Muscle of leg (tissue), 3 donors: ENCODE measurements at regions not wholly inside any gene's neighbourhood (a gene's known extent, or its start where the extent isn't known, plus 50 kb on each side); places are given as distances from the start of the nearest gene placed in this dataset.

ENCODE experiments used
- DNase-seq: peaks from one replicate; pipeline ENCODE4 v3.0.0; 2013
- H3K27ac ChIP-seq: one replicate; pipeline ENCODE4 v1.5.1; 2013; ENCODE audit warnings: mild to moderate bottlenecking, low read length, control low read depth
- H3K27me3 ChIP-seq: one replicate; pipeline ENCODE4 v1.6.1; 2013; ENCODE audit warnings: low read length; ENCODE audit not compliant: control insufficient read depth, insufficient read depth
- H3K36me3 ChIP-seq: one replicate; pipeline ENCODE4 v1.6.1; 2013; ENCODE audit warnings: low read length; ENCODE audit not compliant: control insufficient read depth, insufficient read depth
- H3K4me1 ChIP-seq: one replicate; pipeline ENCODE4 v1.6.1; 2013; ENCODE audit warnings: low read length; ENCODE audit not compliant: control insufficient read depth, insufficient read depth
- H3K4me3 ChIP-seq: one replicate; pipeline ENCODE4 v1.5.1; 2013; ENCODE audit warnings: low read length, control low read depth
- H3K9me3 ChIP-seq: replicated peaks from 2 replicates; pipeline ENCODE4 v1.6.1; 2013; ENCODE audit warnings: low read depth, low read length; ENCODE audit not compliant: control insufficient read depth
- WGBS: methylation state at CpG from one replicate; pipeline ENCODE4 v1.1.5; 2013; ENCODE audit warnings: missing lambda C conversion rate; ENCODE audit not compliant: insufficient coverage; 5-methylcytosine and 5-hydroxymethylcytosine counted together

- DNase-seq = no peak
- Histone ChIP-seq H3K36me3 (no peaks in the 10 kb centered on the region), H3K4me1 (peaks cover 5% of the 10 kb centered on the region), H3K27ac (peak overlapping the region; percentile 82), H3K4me3 (no peak overlapping the region), H3K27me3 (no peaks in the 10 kb centered on the region), H3K9me3 (no peaks in the 10 kb centered on the region)
- WGBS = 77% methylated on average over 2 of the region's 6 CpGs
Measured at GRCh38 chr5:98105681-98106080, 667.8 kb upstream of the RGMB start.

DNA sequence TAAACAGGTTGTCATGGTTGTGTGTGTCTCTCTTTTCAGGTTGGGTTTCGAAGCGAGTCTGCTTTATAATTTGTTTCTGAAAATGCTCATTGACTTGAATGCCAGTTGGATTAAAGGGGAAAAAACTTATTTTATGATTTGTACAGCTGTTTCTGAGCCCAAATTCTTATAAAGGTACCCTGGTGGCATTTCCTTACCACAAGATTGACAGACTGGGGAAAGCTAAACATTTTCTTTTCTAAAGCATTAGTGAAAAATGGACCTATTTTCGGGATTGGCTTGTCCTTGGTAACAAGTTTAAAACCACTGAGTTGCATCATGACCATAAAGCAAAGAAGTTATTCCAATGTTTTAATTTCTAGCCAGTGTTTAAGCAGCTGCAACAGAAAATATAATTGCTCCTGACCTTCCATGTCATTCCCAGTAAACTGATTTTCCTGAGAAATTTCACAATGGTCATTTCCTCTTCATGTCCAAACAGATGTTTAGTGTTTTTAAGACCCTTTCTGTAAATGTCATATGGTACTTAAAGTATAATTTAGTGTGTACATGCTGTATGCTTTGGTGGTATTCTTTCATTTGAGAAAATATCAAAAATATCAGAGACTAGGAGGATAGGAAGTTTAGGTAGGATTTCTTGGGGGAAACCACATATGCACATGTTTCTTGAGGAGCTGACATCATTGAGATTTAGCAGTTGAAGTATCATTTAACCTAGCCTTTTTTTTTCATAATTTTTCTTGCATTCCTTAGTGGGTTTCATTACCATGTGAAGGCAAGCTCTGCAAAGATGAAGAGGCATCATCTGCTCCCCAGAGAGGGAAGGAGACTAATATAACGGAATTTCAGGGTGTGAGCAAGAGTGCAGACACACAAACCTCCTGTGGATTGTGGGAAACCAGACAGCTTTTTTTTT lies 667.1 kb upstream of the RGMB start:
- Histone ChIP-seq H3K27ac (peak overlapping the region; percentile 82), H3K4me3 (no peak overlapping the region), H3K4me1 (peaks cover 5% of the 10 kb centered on the region), H3K36me3 (no peaks in the 10 kb centered on the region), H3K27me3 (no peaks in the 10 kb centered on the region), H3K9me3 (no peaks in the 10 kb centered on the region)
- WGBS = no CpG with 5 or more reads among the region's 4 CpGs
- DNase-seq = peak; percentile 90

GRCh38 chr5:98108497-98108896 lies 665.0 kb upstream of the RGMB start:
- no peaks in the 10 kb centered on the region for H3K9me3 ChIP-seq
- peak; percentile 64 for DNase-seq
- H3K27me3 ChIP-seq = no peaks in the 10 kb centered on the region
- H3K36me3 ChIP-seq = no peaks in the 10 kb centered on the region
- no peak overlapping the region for H3K4me3 ChIP-seq
- peaks cover 5% of the 10 kb centered on the region for H3K4me1 ChIP-seq
- WGBS = no CpG with 5 or more reads among the region's 1 CpG
- peak overlapping the region; percentile 43 for H3K27ac ChIP-seq

DNA sequence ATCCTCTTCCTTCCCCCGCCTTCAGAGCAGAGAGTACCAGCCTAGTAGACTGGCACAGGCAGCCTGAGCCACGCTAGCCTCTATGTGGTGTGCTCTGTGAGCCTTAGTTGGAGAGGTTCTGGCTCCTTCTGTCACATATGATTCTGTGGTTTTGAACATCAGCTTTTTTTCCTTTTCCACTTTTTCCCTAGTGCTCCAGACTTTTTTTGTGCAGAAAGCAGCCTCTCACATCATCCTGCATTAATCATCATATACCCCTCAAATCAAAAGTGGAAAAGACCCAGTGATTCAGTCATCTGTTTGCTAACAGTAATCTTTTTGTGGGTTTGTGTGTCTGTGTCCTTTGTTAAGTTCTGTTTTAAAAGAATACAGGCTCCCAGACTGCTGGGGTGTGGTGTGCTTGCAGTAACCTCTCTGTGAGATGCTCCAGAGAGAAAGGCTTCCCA lies 663.9 kb upstream of the RGMB start:
- Histone ChIP-seq H3K4me3 (no peak overlapping the region), H3K27ac (peak overlapping the region; percentile 23), H3K27me3 (no peaks in the 10 kb centered on the region), H3K9me3 (no peaks in the 10 kb centered on the region), H3K4me1 (peaks cover 5% of the 10 kb centered on the region), H3K36me3 (no peaks in the 10 kb centered on the region)
- WGBS = no CpG with 5 or more reads among the region's 2 CpGs
- DNase-seq = peak; percentile 52

DNA sequence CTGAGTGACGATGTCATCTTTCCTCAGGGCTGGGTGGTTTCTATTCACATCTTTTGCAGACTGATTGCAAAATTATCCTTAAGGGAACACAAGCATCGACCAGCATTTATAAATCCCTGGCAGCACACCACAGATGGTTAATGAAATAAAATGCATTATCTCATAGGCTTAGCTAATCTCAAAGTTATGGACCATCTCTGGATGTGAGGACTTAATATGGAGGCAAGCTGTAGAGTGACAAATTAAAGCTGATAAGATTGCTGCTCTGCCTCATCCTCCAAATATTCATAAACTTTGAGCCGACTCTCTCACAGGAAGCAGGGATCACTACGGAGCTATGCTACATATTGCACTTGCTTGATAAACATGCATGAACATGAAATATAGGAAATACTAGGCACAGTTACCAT lies 663.2 kb upstream of the RGMB start:
- peaks cover 5% of the 10 kb centered on the region for H3K4me1 ChIP-seq
- no peak overlapping the region for H3K27ac ChIP-seq
- H3K4me3 ChIP-seq = no peak overlapping the region
- peak; percentile 78 for DNase-seq
- H3K27me3 ChIP-seq = no peaks in the 10 kb centered on the region
- no peaks in the 10 kb centered on the region for H3K36me3 ChIP-seq
- WGBS = no CpG with 5 or more reads among the region's 4 CpGs
- no peaks in the 10 kb centered on the region for H3K9me3 ChIP-seq

GRCh38 chr5:98110791-98111190 lies 662.7 kb upstream of the RGMB start:
- no peaks in the 10 kb centered on the region for H3K27me3 ChIP-seq
- H3K9me3 ChIP-seq = no peaks in the 10 kb centered on the region
- H3K27ac ChIP-seq = no peak overlapping the region
- peaks cover 5% of the 10 kb centered on the region for H3K4me1 ChIP-seq
- no peak overlapping the region for H3K4me3 ChIP-seq
- no CpG with 5 or more reads among the region's 4 CpGs for WGBS
- no peaks in the 10 kb centered on the region for H3K36me3 ChIP-seq
- DNase-seq = no peak

- no peaks in the 10 kb centered on the region for H3K36me3 ChIP-seq
- no peak overlapping the region for H3K4me3 ChIP-seq
- no peaks in the 10 kb centered on the region for H3K9me3 ChIP-seq
- peaks cover 4% of the 10 kb centered on the region for H3K4me1 ChIP-seq
- H3K27me3 ChIP-seq = no peaks in the 10 kb centered on the region
- no peak for DNase-seq
- no peak overlapping the region for H3K27ac ChIP-seq
Measured at GRCh38 chr5:98111686-98112085, 661.8 kb upstream of the RGMB start.

DNA sequence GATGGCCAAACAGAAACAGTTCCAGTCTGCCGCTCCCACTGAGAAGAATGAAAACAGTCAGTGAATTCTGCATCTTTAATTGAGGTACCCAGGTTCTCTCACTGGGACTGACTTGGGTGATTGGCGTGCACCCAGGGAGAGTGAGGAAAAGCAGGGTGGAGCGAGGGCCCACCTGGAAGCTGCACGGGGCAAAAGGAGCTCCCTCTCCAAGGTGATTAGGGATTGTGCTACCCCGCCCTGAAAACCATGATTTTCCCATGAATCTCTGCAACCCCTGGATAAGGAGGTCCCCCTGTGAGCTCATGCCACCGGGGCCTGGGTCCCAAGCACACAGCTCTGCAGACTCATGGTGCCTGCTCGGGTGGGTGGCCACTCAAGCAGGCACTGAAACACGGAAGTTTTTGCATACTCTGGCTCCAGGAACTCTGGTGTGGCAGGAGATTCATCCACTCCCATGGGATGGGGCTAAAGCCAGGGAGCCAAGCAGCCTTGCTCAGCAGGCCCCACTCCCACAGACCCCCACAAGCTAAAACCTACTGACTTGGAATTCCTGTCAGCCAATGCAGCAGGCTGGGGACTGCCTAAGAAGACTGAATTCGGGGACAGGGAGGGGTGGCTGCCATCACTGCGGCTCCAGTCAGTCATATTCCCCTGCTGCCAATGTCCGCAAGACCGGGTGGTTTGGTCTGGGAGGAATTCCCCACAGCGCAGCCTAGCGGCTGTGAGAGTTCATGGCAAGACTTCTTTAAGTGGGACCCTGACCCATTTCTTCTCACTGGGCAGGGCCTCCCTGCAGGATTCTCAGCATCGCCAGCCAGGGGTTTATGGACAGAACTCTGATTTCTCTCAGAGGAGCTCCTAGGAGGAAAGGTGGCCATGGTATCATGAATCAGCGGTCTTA lies 652.2 kb upstream of the RGMB start:
- no peak for DNase-seq
- Histone ChIP-seq H3K27me3 (no peaks in the 10 kb centered on the region), H3K27ac (no peak overlapping the region), H3K4me3 (no peak overlapping the region), H3K9me3 (no peaks in the 10 kb centered on the region), H3K4me1 (no peaks in the 10 kb centered on the region), H3K36me3 (no peaks in the 10 kb centered on the region)
- 85% methylated on average over 15 of the region's 16 CpGs for WGBS

GRCh38 chr5:98128271-98128670 lies 645.2 kb upstream of the RGMB start:
- DNase-seq = peak; percentile 18

GRCh38 chr5:98128846-98129245 lies 644.6 kb upstream of the RGMB start:
- Histone ChIP-seq H3K36me3 (no peaks in the 10 kb centered on the region), H3K4me3 (no peak overlapping the region), H3K4me1 (no peaks in the 10 kb centered on the region), H3K27ac (peak overlapping the region; percentile 71), H3K9me3 (no peaks in the 10 kb centered on the region), H3K27me3 (no peaks in the 10 kb centered on the region)
- WGBS = 60% methylated on average over 1 of the region's 2 CpGs
- peak; percentile 23 for DNase-seq

More at GRCh38 chr5:98128271-98128670, 645.2 kb upstream of the RGMB start:
- Histone ChIP-seq H3K4me3 (no peak overlapping the region), H3K27ac (peak overlapping the region; percentile 71), H3K36me3 (no peaks in the 10 kb centered on the region), H3K9me3 (no peaks in the 10 kb centered on the region), H3K27me3 (no peaks in the 10 kb centered on the region), H3K4me1 (no peaks in the 10 kb centered on the region)
- WGBS = no CpG with 5 or more reads among the region's 2 CpGs
